ENCODE measurements at regions not wholly inside any gene's neighbourhood (a gene's known extent, or its start where the extent isn't known, plus 50 kb on each side); places are given as distances from the start of the nearest gene placed in this dataset.

DNA sequence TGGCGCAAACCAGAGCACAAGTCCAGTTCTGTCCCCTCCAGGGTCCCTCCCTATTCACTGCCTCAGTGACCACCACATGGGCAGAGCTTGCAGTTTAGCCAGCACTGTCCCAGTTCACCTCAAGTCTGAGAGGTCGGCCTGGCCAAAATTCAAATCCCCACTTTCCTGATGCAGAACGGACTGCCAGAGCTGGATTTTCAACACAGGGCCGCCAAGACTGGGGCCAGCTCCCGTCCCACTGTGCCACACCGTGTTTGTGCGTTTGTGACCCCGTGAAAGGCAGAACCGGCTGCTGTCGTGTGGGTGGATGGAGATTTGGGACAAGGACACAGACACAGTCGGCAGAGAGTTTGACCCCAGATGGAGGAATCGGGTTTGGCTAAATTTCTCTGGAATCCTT, 176.7 kb downstream of the URI1 start:
- H3K27ac ChIP-seq: no peak overlapping the region
- ATAC-seq: no peak
- no peaks in the 10 kb centered on the region for H3K9me3 ChIP-seq
- WGBS, 2 donors (ENCODE audit: low coverage in 1 of 2): 41 to 64% methylated on average over 7 of the region's 12 CpGs
- H3K36me3 ChIP-seq: no peaks in the 10 kb centered on the region
- H3K4me1 ChIP-seq: no peaks in the 10 kb centered on the region
- H3K27me3 ChIP-seq: peaks cover 58% of the 10 kb centered on the region
- no peak overlapping the region for H3K4me3 ChIP-seq
- TF ChIP-seq POLR2AphosphoS5 (IDR thresholded peaks at IDR 0.05) (no peak), EP300 (IDR thresholded peaks at IDR 0.05) (no peak), POLR2A (IDR thresholded peaks at IDR 0.05) (no peak)
- TF ChIP-seq, protein P1, sequence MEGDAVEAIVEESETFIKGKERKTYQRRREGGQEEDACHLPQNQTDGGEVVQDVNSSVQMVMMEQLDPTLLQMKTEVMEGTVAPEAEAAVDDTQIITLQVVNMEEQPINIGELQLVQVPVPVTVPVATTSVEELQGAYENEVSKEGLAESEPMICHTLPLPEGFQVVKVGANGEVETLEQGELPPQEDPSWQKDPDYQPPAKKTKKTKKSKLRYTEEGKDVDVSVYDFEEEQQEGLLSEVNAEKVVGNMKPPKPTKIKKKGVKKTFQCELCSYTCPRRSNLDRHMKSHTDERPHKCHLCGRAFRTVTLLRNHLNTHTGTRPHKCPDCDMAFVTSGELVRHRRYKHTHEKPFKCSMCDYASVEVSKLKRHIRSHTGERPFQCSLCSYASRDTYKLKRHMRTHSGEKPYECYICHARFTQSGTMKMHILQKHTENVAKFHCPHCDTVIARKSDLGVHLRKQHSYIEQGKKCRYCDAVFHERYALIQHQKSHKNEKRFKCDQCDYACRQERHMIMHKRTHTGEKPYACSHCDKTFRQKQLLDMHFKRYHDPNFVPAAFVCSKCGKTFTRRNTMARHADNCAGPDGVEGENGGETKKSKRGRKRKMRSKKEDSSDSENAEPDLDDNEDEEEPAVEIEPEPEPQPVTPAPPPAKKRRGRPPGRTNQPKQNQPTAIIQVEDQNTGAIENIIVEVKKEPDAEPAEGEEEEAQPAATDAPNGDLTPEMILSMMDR (IDR thresholded peaks at IDR 0.05): no peak

DNA sequence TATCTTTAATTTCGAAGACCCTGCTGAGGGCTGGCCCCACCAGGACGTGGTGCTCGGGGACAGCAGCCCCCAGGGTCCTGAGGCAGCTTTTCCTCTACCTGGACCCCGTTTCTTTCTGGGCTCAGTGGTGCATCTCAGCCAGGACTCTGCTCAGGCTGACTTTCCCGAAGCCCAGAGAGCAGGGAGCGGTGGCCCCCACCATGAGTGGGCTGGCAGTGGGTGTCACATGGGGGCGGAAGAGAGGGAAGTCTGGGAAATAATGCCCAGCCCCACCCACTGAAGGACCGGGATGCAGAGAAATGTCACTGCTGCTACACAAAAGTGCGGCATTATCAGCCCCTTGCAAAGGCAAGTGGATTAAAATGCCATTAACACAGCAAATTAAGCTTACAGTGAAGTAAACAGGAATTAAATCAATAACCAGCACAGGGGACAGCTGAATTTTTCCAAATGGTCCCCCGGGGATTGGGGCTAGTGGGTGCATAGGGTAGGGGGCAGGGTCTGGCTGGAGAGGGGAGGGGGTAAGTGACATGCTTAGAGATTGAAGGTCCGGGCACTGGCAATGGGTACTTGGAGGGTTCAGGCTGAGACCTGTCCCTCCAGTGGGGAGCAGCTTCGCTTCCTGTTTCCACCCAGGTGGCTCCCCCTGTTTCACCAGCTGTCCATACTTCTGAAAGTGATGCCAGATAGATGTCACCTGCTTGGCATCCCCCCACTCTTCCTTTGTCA, 177.3 kb downstream of the URI1 start:
- no peaks in the 10 kb centered on the region for H3K36me3 ChIP-seq
- peaks cover 53% of the 10 kb centered on the region for H3K27me3 ChIP-seq
- H3K27ac ChIP-seq: no peak overlapping the region
- no peaks in the 10 kb centered on the region for H3K9me3 ChIP-seq
- H3K4me3 ChIP-seq: no peak overlapping the region
- H3K4me1 ChIP-seq: no peaks in the 10 kb centered on the region
- no peak for ATAC-seq
- TF ChIP-seq EP300 (IDR thresholded peaks at IDR 0.05) (no peak), POLR2A (IDR thresholded peaks at IDR 0.05) (no peak), POLR2AphosphoS5 (IDR thresholded peaks at IDR 0.05) (no peak)
- TF ChIP-seq, protein P1 (IDR thresholded peaks at IDR 0.05): no peak
- 17 to 27% methylated on average over 2 to 5 of the region's 12 CpGs for WGBS, 2 donors (ENCODE audit: low coverage in 1 of 2)

- WGBS, 2 donors (ENCODE audit: low coverage in 1 of 2): 90 to 91% methylated on average over 4 of the region's 4 CpGs
- ATAC-seq: no peak
Measured at GRCh38 chr19:30120860-30121484, 178.9 kb downstream of the URI1 start.

GRCh38 chr19:30122431-30122830, 180.4 kb downstream of the URI1 start:
- ATAC-seq: no peak
- Histone ChIP-seq H3K4me1 (no peaks in the 10 kb centered on the region), H3K9me3 (no peaks in the 10 kb centered on the region), H3K36me3 (no peaks in the 10 kb centered on the region), H3K27me3 (peaks cover 42% of the 10 kb centered on the region), H3K27ac (no peak overlapping the region), H3K4me3 (no peak overlapping the region)
- no peak for TF ChIP-seq POLR2A (IDR thresholded peaks at IDR 0.05)
- TF ChIP-seq, protein P1 (IDR thresholded peaks at IDR 0.05): no peak
- TF ChIP-seq POLR2AphosphoS5 (IDR thresholded peaks at IDR 0.05): no peak
- no peak for TF ChIP-seq EP300 (IDR thresholded peaks at IDR 0.05)
- 60 to 82% methylated on average over 1 to 6 of the region's 9 CpGs for WGBS, 2 donors (ENCODE audit: low coverage in 1 of 2)

More at GRCh38 chr19:30120860-30121484, 178.9 kb downstream of the URI1 start:
- Histone ChIP-seq H3K9me3 (no peaks in the 10 kb centered on the region), H3K4me1 (no peaks in the 10 kb centered on the region), H3K4me3 (no peak overlapping the region), H3K36me3 (no peaks in the 10 kb centered on the region), H3K27ac (no peak overlapping the region), H3K27me3 (peaks cover 42% of the 10 kb centered on the region)
- no peak for TF ChIP-seq EP300 (IDR thresholded peaks at IDR 0.05)
- no peak for TF ChIP-seq POLR2A (IDR thresholded peaks at IDR 0.05)
- TF ChIP-seq, protein P1 (IDR thresholded peaks at IDR 0.05): no peak
- TF ChIP-seq POLR2AphosphoS5 (IDR thresholded peaks at IDR 0.05): no peak

GRCh38 chr19:30123119-30123518, 181.1 kb downstream of the URI1 start:
- H3K9me3 ChIP-seq: no peaks in the 10 kb centered on the region
- no CpG with 5 or more reads among the region's 14 CpGs for WGBS, 2 donors (ENCODE audit: low coverage in 1 of 2)
- TF ChIP-seq POLR2A (IDR thresholded peaks at IDR 0.05) (no peak), EP300 (IDR thresholded peaks at IDR 0.05) (no peak), POLR2AphosphoS5 (IDR thresholded peaks at IDR 0.05) (no peak)
- TF ChIP-seq, protein P1 (IDR thresholded peaks at IDR 0.05): no peak
- no peak for ATAC-seq
- no peaks in the 10 kb centered on the region for H3K4me1 ChIP-seq
- peaks cover 42% of the 10 kb centered on the region for H3K27me3 ChIP-seq
- no peaks in the 10 kb centered on the region for H3K36me3 ChIP-seq
- no peak overlapping the region for H3K4me3 ChIP-seq
- no peak overlapping the region for H3K27ac ChIP-seq

Measured in gastroesophageal sphincter (tissue), 4 donors.